ENCODE measurements at regions not wholly inside any gene's neighbourhood (a gene's known extent, or its start where the extent isn't known, plus 50 kb on each side); places are given as distances from the start of the nearest gene placed in this dataset.

DNA sequence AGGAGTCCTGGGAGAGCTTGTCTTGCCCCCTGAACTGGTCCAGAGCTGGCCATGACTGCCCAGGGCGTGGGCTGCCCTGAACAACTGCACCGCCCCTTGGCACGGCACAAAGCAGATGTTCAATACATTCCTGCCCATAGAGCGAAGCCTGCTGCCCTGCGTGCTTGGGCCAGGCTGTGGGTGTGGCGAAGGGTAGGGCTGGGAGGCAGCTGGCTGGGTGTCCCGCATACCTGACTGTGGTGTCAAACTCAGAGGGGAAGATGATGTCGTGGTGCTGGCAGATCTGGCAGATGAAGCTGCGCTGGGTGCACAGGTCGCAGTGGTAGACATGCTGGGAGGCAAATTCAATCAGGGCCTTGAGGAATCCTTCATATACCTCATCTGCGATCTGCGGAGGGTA lies 124.2 kb upstream of the SMURF2 start:
- TF ChIP-seq, protein P1, sequence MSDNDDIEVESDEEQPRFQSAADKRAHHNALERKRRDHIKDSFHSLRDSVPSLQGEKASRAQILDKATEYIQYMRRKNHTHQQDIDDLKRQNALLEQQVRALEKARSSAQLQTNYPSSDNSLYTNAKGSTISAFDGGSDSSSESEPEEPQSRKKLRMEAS (IDR thresholded peaks at IDR 0.05) = no peak; the same call in 1 of the 2 replicates
- peak; percentile 77 for TF ChIP-seq TEAD4 (IDR thresholded peaks at IDR 0.05)

DNA sequence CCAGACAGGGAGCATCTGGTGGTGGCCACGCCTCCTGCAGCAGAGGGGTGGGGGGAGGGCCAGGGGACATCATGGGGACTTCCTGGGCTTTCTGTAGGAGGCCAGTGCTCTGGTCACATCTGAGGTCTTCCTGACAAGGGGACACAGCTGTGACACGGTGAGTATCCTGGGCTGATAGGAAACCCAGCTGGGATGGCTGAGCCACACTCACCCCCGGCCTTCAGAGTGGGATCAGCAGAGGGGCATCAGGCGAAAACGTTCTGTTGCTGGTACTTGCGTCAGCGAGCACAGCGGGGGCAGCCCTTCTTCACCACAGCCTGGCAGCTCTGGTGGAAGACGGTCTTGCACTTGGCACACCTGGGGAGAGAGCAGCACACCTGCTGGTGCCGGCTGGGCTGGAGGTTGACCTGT lies 122.9 kb upstream of the SMURF2 start:
- TF ChIP-seq TEAD4 (IDR thresholded peaks at IDR 0.05) = no peak
- TF ChIP-seq CEBPB (IDR thresholded peaks at IDR 0.05) = no peak
- TF ChIP-seq, protein P1 (IDR thresholded peaks at IDR 0.05) = no peak
- no peak for TF ChIP-seq CREB1 (IDR thresholded peaks at IDR 0.05; ENCODE audit: low read depth)
- no peak for TF ChIP-seq FOXM1 (IDR thresholded peaks at IDR 0.05; ENCODE audit: borderline replicate concordance, low read depth)
- TF ChIP-seq, protein P2, sequence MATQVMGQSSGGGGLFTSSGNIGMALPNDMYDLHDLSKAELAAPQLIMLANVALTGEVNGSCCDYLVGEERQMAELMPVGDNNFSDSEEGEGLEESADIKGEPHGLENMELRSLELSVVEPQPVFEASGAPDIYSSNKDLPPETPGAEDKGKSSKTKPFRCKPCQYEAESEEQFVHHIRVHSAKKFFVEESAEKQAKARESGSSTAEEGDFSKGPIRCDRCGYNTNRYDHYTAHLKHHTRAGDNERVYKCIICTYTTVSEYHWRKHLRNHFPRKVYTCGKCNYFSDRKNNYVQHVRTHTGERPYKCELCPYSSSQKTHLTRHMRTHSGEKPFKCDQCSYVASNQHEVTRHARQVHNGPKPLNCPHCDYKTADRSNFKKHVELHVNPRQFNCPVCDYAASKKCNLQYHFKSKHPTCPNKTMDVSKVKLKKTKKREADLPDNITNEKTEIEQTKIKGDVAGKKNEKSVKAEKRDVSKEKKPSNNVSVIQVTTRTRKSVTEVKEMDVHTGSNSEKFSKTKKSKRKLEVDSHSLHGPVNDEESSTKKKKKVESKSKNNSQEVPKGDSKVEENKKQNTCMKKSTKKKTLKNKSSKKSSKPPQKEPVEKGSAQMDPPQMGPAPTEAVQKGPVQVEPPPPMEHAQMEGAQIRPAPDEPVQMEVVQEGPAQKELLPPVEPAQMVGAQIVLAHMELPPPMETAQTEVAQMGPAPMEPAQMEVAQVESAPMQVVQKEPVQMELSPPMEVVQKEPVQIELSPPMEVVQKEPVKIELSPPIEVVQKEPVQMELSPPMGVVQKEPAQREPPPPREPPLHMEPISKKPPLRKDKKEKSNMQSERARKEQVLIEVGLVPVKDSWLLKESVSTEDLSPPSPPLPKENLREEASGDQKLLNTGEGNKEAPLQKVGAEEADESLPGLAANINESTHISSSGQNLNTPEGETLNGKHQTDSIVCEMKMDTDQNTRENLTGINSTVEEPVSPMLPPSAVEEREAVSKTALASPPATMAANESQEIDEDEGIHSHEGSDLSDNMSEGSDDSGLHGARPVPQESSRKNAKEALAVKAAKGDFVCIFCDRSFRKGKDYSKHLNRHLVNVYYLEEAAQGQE (IDR thresholded peaks at IDR 0.05; ENCODE audit: low read depth) = no peak
- TF ChIP-seq TCF12 (IDR thresholded peaks at IDR 0.05; ENCODE audit: low read depth) = no peak
- TF ChIP-seq NFIC (IDR thresholded peaks at IDR 0.05) = no peak
- TF ChIP-seq RAD21 (IDR thresholded peaks at IDR 0.05; ENCODE audit: low read depth) = no peak
- TF ChIP-seq, protein P3, sequence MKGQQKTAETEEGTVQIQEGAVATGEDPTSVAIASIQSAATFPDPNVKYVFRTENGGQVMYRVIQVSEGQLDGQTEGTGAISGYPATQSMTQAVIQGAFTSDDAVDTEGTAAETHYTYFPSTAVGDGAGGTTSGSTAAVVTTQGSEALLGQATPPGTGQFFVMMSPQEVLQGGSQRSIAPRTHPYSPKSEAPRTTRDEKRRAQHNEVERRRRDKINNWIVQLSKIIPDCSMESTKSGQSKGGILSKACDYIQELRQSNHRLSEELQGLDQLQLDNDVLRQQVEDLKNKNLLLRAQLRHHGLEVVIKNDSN (IDR thresholded peaks at IDR 0.05) = no peak
- TF ChIP-seq EGR1 (IDR thresholded peaks at IDR 0.05) = no peak
- no peak for TF ChIP-seq EP300 (IDR thresholded peaks at IDR 0.05; ENCODE audit: borderline replicate concordance)
- no peak for TF ChIP-seq YY1 (IDR thresholded peaks at IDR 0.05; ENCODE audit: low read depth)

DNA sequence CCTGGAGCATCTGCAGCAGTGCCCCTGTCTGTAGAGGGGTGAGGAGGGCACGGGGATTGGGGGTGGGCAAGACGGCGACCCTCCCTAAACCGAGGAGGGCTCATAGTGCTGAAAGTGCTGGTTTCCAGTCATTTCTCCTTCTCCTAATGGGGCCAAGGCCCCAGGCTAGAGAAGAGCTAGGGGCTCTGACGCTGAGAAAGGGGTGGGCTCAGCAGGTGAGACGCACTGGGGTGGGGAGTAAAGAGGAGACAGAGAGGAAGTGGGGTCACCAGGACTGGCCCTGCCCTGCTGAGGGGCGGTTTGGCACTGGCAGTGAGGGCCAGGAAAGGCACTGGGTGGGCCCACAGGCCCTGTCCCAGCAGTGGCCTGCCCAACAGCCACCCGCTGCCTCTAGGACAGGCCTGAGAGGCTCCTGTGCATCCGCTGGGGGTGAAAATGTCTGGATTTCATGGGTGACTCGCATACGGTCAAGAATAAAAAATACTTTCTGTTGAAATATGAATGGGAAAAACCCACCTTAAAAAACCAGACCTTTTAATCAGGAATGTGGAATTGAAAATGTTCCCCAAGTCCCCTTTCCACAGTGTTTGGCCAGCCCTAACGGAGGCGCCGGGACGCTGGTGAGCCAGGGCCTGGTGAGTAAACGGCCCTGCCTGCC lies 122.4 kb upstream of the SMURF2 start:
- TF ChIP-seq TEAD4 (IDR thresholded peaks at IDR 0.05) = no peak
- no peak for TF ChIP-seq EGR1 (IDR thresholded peaks at IDR 0.05)
- no peak for TF ChIP-seq RAD21 (IDR thresholded peaks at IDR 0.05; ENCODE audit: low read depth)
- TF ChIP-seq, protein P3 (IDR thresholded peaks at IDR 0.05) = no peak
- TF ChIP-seq CEBPB (IDR thresholded peaks at IDR 0.05) = no peak
- TF ChIP-seq CREB1 (IDR thresholded peaks at IDR 0.05; ENCODE audit: low read depth) = no peak
- TF ChIP-seq, protein P2 (IDR thresholded peaks at IDR 0.05; ENCODE audit: low read depth) = no peak
- TF ChIP-seq YY1 (IDR thresholded peaks at IDR 0.05; ENCODE audit: low read depth) = no peak

DNA sequence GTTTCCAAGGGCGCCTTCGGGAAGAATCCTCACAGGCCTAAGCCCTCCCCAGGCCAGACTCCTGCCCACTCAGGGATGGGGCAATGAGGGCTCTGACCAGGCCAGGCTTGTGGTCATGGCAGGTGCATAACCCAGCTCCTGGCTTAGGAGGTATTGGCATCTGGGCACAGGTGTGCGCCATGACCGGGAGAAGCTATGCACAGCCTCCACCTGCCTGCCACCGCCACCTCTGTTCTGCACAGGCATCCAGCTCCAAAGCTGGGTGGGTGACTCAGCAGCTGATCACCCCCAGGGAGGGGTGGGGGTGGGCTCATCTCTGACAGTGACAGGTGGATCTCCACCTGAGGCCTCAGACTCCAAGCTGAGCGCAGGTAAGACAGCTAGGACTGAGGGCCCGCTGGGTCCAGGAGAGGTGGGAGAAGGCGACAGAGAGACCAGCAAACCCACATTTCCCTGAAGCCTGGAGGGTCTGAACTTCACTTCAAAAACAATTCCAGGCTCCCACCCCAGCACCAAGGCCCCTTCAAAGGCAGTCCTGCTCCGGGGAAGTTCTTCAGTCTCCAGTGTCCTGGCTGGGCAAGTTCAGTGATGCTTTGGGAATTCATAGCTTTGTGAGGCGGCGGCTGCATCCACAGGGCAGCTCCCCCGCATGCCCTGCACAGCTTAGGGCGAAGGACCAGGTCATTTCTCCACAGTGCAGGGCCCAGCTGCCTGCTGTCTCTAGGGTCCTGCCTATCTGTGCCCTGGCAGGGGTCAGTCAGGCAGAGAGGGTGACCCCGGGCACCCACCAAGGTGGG lies 121.6 kb upstream of the SMURF2 start:
- no peak for TF ChIP-seq RAD21 (IDR thresholded peaks at IDR 0.05; ENCODE audit: low read depth)
- TF ChIP-seq, protein P3 (IDR thresholded peaks at IDR 0.05) = no peak
- no peak for TF ChIP-seq NFIC (IDR thresholded peaks at IDR 0.05)
- no peak for TF ChIP-seq ZBTB7A (IDR thresholded peaks at IDR 0.05; ENCODE audit: low read depth)
- TF ChIP-seq CREB1 (IDR thresholded peaks at IDR 0.05; ENCODE audit: low read depth) = no peak
- TF ChIP-seq FOXM1 (IDR thresholded peaks at IDR 0.05; ENCODE audit: borderline replicate concordance, low read depth) = no peak

DNA sequence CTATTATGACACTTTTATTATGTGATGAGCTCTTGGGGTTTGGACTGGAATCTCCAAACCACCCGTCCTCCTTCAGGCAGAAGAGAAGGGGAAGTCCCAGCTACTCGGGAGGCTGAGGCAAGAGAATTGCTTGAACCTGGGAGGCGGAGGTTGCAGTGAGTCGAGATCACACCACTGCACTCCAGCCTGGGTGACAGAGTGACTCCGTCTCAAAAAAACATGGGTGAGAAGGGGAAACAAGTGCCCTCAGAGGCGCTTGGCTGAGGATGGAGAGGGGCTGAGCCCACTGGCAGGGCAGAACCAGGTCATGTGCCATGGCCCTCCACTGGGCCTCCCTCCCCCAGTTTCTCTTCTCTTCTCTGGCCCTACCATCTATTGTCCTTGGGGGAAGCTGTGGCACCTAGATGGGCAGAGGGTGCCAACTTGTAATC lies 120.9 kb upstream of the SMURF2 start:
- TF ChIP-seq, protein P3 (IDR thresholded peaks at IDR 0.05) = no peak
- TF ChIP-seq TEAD4 (IDR thresholded peaks at IDR 0.05) = no peak
- TF ChIP-seq RAD21 (IDR thresholded peaks at IDR 0.05; ENCODE audit: low read depth) = no peak
- TF ChIP-seq CREB1 (IDR thresholded peaks at IDR 0.05; ENCODE audit: low read depth) = no peak
- TF ChIP-seq FOXM1 (IDR thresholded peaks at IDR 0.05; ENCODE audit: borderline replicate concordance, low read depth) = no peak
- no peak for TF ChIP-seq ZBTB7A (IDR thresholded peaks at IDR 0.05; ENCODE audit: low read depth)
